DOHH2 (cell line): ENCODE measurements at regions not wholly inside any gene's neighbourhood (a gene's known extent, or its start where the extent isn't known, plus 50 kb on each side); places are given as distances from the start of the nearest gene placed in this dataset.

Experiments used
- CTCF ChIP-seq: fragments of 200-600 bp; sonication (generic); IDR thresholded peaks from one replicate; pipeline ENCODE4 v1.5.1; 2014; ENCODE audit warnings: antibody characterized with exemption, mild to moderate bottlenecking, low read depth, low read length; ENCODE audit not compliant: poor library complexity, severe bottlenecking
- EZH2phosphoT487 ChIP-seq: fragments of 200-600 bp; sonication (generic); IDR thresholded peaks from 2 replicates; pipeline ENCODE4 v1.6.1; 2017; ENCODE audit warnings: borderline replicate concordance, mild to moderate bottlenecking, antibody characterized with exemption, low read length, moderate library complexity, mixed read lengths

- TF ChIP-seq CTCF (no peak), EZH2phosphoT487 (no peak)
These were observed 529.4 kb downstream of the HTR7 start for GRCh38 chr10:90328459-90328858.
